Fibroblast of lung (primary cell): ENCODE measurements at regions not wholly inside any gene's neighbourhood (a gene's known extent, or its start where the extent isn't known, plus 50 kb on each side); places are given as distances from the start of the nearest gene placed in this dataset.

ENCODE experiments used
- DNase-seq, 2 donors: peaks; one replicate each; pipeline versions ENCODE4 v3.0.0 to v3.0.0-alpha.2; 2010; ENCODE audit warnings: low read depth in 2 of 2
- H2AFZ ChIP-seq: 2 replicates; pipeline ENCODE4 v1.5.1; 2012; ENCODE audit warnings: low read length, control low read depth, inconsistent platforms
- H3K27ac ChIP-seq: 2 replicates; pipeline ENCODE4 v1.5.1; 2011; ENCODE audit warnings: low read length, control low read depth; ENCODE audit not compliant: insufficient read depth
- H3K27me3 ChIP-seq: 2 replicates; pipeline ENCODE4 v1.5.1; 2011; ENCODE audit warnings: mild to moderate bottlenecking, low read length; ENCODE audit not compliant: control insufficient read depth, insufficient read depth
- H3K36me3 ChIP-seq: 2 replicates; pipeline ENCODE4 v1.5.1; 2011; ENCODE audit warnings: low read length; ENCODE audit not compliant: control insufficient read depth, insufficient read depth
- H3K4me1 ChIP-seq: 2 replicates; pipeline ENCODE4 v1.5.1; 2011; ENCODE audit warnings: low read length; ENCODE audit not compliant: control insufficient read depth, insufficient read depth; ENCODE audit errors: extremely low read depth
- H3K4me2 ChIP-seq: 2 replicates; pipeline ENCODE4 v1.5.1; 2011; ENCODE audit warnings: low read length, control low read depth; ENCODE audit not compliant: insufficient read depth; ENCODE audit errors: extremely low read depth
- H3K4me3 ChIP-seq, 4 experiments: fragments of 200-600 bp in 1 of 4; sonication (generic) in 1 of 4; replicated peaks in 1 of 4; 2 replicates each; pipeline ENCODE4 v1.5.1; 2011 to 2016; ENCODE audit warnings: low read length in 4 of 4, low read depth in 3 of 4, mild to moderate bottlenecking in 3 of 4, control low read depth in 2 of 4, inconsistent platforms in 1 of 4, mixed read lengths in 1 of 4; ENCODE audit not compliant: insufficient read depth in 1 of 4; ENCODE audit errors: control extremely low read depth in 1 of 4
- H3K79me2 ChIP-seq: 2 replicates; pipeline ENCODE4 v1.5.1; 2012; ENCODE audit warnings: mild to moderate bottlenecking, low read length, inconsistent platforms; ENCODE audit not compliant: control insufficient read depth, insufficient read depth
- H3K9ac ChIP-seq: 2 replicates; pipeline ENCODE4 v1.5.1; 2011; ENCODE audit warnings: mild to moderate bottlenecking, low read length, control low read depth; ENCODE audit not compliant: insufficient read depth
- H3K9me3 ChIP-seq: 2 replicates; pipeline ENCODE4 v1.5.1; 2012; ENCODE audit warnings: low read depth, low read length; ENCODE audit not compliant: control insufficient read depth, insufficient read depth
- H4K20me1 ChIP-seq: 2 replicates; pipeline ENCODE4 v1.5.1; 2011; ENCODE audit warnings: low read length; ENCODE audit not compliant: control insufficient read depth, insufficient read depth; ENCODE audit errors: extremely low read depth
- EZH2 ChIP-seq: IDR thresholded peaks from 2 replicates; pipeline ENCODE4 v1.5.1; 2012; ENCODE audit warnings: low read length, control low read depth, mild to moderate bottlenecking; ENCODE audit errors: missing control alignments
- TF ChIP-seq, protein P1 (sequence below), 2 donors: IDR thresholded peaks in 1 of 2; conservative IDR thresholded peaks in 1 of 2; 1 replicate in 1 of 2; 2 replicates in 1 of 2; pipeline ENCODE4 v1.5.1; 2011 to 2012; ENCODE audit warnings: low read length in 2 of 2, control low read depth in 1 of 2, inconsistent platforms in 1 of 2, low read depth in 1 of 2, mild to moderate bottlenecking in 1 of 2

GRCh38 chr10:119996944-119997343 lies 104.4 kb downstream of the SEC23IP start:
- Histone ChIP-seq H3K4me2 (no peak overlapping the region), H3K4me1 (no peaks in the 10 kb centered on the region), H3K9me3 (no peaks in the 10 kb centered on the region), H3K36me3 (no peaks in the 10 kb centered on the region), H2AFZ (no peak overlapping the region), H3K79me2 (no peaks in the 10 kb centered on the region), H3K4me3 (no peak overlapping the region), H4K20me1 (no peaks in the 10 kb centered on the region), H3K27me3 (no peaks in the 10 kb centered on the region), H3K9ac (no peak overlapping the region), H3K27ac (no peak overlapping the region)
- DNase-seq, result no peak
- no peak for TF ChIP-seq EZH2
- TF ChIP-seq, protein P1, sequence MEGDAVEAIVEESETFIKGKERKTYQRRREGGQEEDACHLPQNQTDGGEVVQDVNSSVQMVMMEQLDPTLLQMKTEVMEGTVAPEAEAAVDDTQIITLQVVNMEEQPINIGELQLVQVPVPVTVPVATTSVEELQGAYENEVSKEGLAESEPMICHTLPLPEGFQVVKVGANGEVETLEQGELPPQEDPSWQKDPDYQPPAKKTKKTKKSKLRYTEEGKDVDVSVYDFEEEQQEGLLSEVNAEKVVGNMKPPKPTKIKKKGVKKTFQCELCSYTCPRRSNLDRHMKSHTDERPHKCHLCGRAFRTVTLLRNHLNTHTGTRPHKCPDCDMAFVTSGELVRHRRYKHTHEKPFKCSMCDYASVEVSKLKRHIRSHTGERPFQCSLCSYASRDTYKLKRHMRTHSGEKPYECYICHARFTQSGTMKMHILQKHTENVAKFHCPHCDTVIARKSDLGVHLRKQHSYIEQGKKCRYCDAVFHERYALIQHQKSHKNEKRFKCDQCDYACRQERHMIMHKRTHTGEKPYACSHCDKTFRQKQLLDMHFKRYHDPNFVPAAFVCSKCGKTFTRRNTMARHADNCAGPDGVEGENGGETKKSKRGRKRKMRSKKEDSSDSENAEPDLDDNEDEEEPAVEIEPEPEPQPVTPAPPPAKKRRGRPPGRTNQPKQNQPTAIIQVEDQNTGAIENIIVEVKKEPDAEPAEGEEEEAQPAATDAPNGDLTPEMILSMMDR (conservative IDR thresholded peaks at IDR 0.05 in 1 of 2, IDR thresholded peaks at IDR 0.05 in 1 of 2; ENCODE audit: low read depth in 1 of 2, low read length in 2 of 2), result no peak

DNA sequence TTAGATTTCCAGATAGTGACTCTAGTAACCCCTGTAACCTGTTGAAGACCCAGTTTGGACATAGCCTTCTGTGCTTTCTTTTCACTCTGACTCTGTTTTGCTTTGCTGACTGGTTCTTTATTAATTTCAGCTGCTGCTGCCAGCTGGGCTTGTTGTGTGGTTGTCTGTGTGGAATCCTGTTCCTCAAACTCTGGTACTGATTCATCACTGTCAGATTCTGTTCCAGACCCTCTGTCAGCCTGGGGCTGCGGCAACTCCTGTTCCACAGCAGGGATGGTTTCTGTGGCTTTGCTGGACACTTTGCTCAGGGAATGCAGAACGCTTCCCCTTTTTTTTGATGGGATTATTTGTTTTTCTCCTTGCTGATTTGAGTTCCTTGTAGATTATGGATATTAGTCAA lies 104.9 kb downstream of the SEC23IP start:
- H3K79me2 ChIP-seq, result no peaks in the 10 kb centered on the region
- H3K4me1 ChIP-seq, result no peaks in the 10 kb centered on the region
- no peak overlapping the region for H3K4me3 ChIP-seq
- H3K9ac ChIP-seq, result no peak overlapping the region
- no peak for DNase-seq
- H3K9me3 ChIP-seq, result no peaks in the 10 kb centered on the region
- no peak for TF ChIP-seq EZH2
- TF ChIP-seq, protein P1 (conservative IDR thresholded peaks at IDR 0.05 in 1 of 2, IDR thresholded peaks at IDR 0.05 in 1 of 2; ENCODE audit: low read depth in 1 of 2, low read length in 2 of 2), result no peak
- no peak overlapping the region for H3K4me2 ChIP-seq
- H3K27me3 ChIP-seq, result no peaks in the 10 kb centered on the region
- no peak overlapping the region for H3K27ac ChIP-seq
- no peak overlapping the region for H2AFZ ChIP-seq
- H3K36me3 ChIP-seq, result no peaks in the 10 kb centered on the region
- H4K20me1 ChIP-seq, result no peaks in the 10 kb centered on the region

GRCh38 chr10:120002785-120003184 lies 110.3 kb downstream of the SEC23IP start:
- no peaks in the 10 kb centered on the region for H3K36me3 ChIP-seq
- H4K20me1 ChIP-seq, result no peaks in the 10 kb centered on the region
- no peak overlapping the region for H2AFZ ChIP-seq
- H3K9me3 ChIP-seq, result no peaks in the 10 kb centered on the region
- H3K79me2 ChIP-seq, result no peaks in the 10 kb centered on the region
- H3K4me2 ChIP-seq, result no peak overlapping the region
- no peaks in the 10 kb centered on the region for H3K4me1 ChIP-seq
- DNase-seq, result no peak
- no peaks in the 10 kb centered on the region for H3K27me3 ChIP-seq
- TF ChIP-seq EZH2, result no peak
- TF ChIP-seq, protein P1 (conservative IDR thresholded peaks at IDR 0.05 in 1 of 2, IDR thresholded peaks at IDR 0.05 in 1 of 2; ENCODE audit: low read depth in 1 of 2, low read length in 2 of 2), result no peak
- H3K4me3 ChIP-seq, result no peak overlapping the region
- H3K9ac ChIP-seq, result no peak overlapping the region
- H3K27ac ChIP-seq, result no peak overlapping the region
